Lower lobe of right lung (tissue), 2 donors: ENCODE measurements at regions not wholly inside any gene's neighbourhood (a gene's known extent, or its start where the extent isn't known, plus 50 kb on each side); places are given as distances from the start of the nearest gene placed in this dataset.
A peak's percentile ranks its signal among the peaks of the same experiment; 100 is the strongest.

Experiments used
- ATAC-seq, 2 donors: fragments of 200-7000 bp; cut with Tn5 transposase; one replicate each; pipeline ENCODE4 v1.9.1; 2020 to 2022; ENCODE audit warnings: mild to moderate bottlenecking in 2 of 2, moderate library complexity in 2 of 2
- DNase-seq: peaks from one replicate; pipeline ENCODE4 v3.0.0-alpha.2; 2020
- H3K27ac ChIP-seq: fragments of 200-600 bp; one replicate; pipeline ENCODE4 v1.8.0; 2022
- H3K27me3 ChIP-seq: fragments of 200-600 bp; one replicate; pipeline ENCODE4 v1.8.0; 2022; ENCODE audit warnings: low read depth
- H3K36me3 ChIP-seq: fragments of 200-600 bp; one replicate; pipeline ENCODE4 v1.8.0; 2022; ENCODE audit warnings: mild to moderate bottlenecking
- H3K4me1 ChIP-seq: fragments of 200-600 bp; one replicate; pipeline ENCODE4 v1.8.0; 2022
- H3K4me3 ChIP-seq: fragments of 200-600 bp; one replicate; pipeline ENCODE4 v1.8.0; 2022; ENCODE audit warnings: mild to moderate bottlenecking
- H3K9me3 ChIP-seq: fragments of 200-600 bp; one replicate; pipeline ENCODE4 v1.8.0; 2022
- CTCF ChIP-seq: fragments of 200-600 bp; IDR thresholded peaks from one replicate; pipeline ENCODE4 v1.8.0; 2022; ENCODE audit warnings: antibody characterized with exemption, mild to moderate bottlenecking
- intact Hi-C: fragments of 100-400 bp; cut with DNase I; formaldehyde crosslinking; loops from one replicate; pipeline ENCODE4 v1.11.0; 2022
- donor health status: DM: no; HTN: yes; CAD: no; lungs with severe emphysema.

- H3K36me3 ChIP-seq: no peaks in the 10 kb centered on the region
- TF ChIP-seq CTCF: no peak
- intact Hi-C loops: no loop called here
- H3K4me1 ChIP-seq: no peaks in the 10 kb centered on the region
- no peak overlapping the region for H3K4me3 ChIP-seq
- H3K27me3 ChIP-seq: no peaks in the 10 kb centered on the region
- no peak overlapping the region for H3K27ac ChIP-seq
- no peaks in the 10 kb centered on the region for H3K9me3 ChIP-seq
- ATAC-seq (no peak), DNase-seq (no peak)
These were observed 144.0 kb upstream of the NPY start for GRCh38 chr7:24140001-24140400.

- Histone ChIP-seq H3K27me3 (no peaks in the 10 kb centered on the region), H3K4me1 (no peaks in the 10 kb centered on the region), H3K36me3 (no peaks in the 10 kb centered on the region), H3K4me3 (no peak overlapping the region), H3K9me3 (no peaks in the 10 kb centered on the region), H3K27ac (no peak overlapping the region)
- DNase-seq (no peak), ATAC-seq (no peak)
- intact Hi-C loops: no loop called here
- no peak for TF ChIP-seq CTCF
These were observed 142.0 kb upstream of the NPY start for GRCh38 chr7:24141874-24142509.

- DNase-seq (no peak), ATAC-seq (no peak)
- Histone ChIP-seq H3K27me3 (no peaks in the 10 kb centered on the region), H3K36me3 (no peaks in the 10 kb centered on the region), H3K27ac (no peak overlapping the region), H3K9me3 (no peaks in the 10 kb centered on the region), H3K4me3 (no peak overlapping the region), H3K4me1 (no peaks in the 10 kb centered on the region)
- TF ChIP-seq CTCF: no peak
- intact Hi-C loops: no loop called here
These were observed 140.4 kb upstream of the NPY start for GRCh38 chr7:24143547-24143946.

- no peak for TF ChIP-seq CTCF
- Histone ChIP-seq H3K27me3 (no peaks in the 10 kb centered on the region), H3K9me3 (peaks cover 13% of the 10 kb centered on the region), H3K4me3 (no peak overlapping the region), H3K27ac (no peak overlapping the region), H3K4me1 (no peaks in the 10 kb centered on the region), H3K36me3 (no peaks in the 10 kb centered on the region)
- DNase-seq (no peak), ATAC-seq (no peak)
- intact Hi-C loops: no loop called here
These were observed 132.0 kb upstream of the NPY start for GRCh38 chr7:24151944-24152343.

GRCh38 chr7:24152356-24152755 is 131.6 kb upstream of the NPY start:
- ATAC-seq: peak; percentile 36 to 61
- no peak overlapping the region for H3K4me3 ChIP-seq
- TF ChIP-seq CTCF: no peak
- no peaks in the 10 kb centered on the region for H3K36me3 ChIP-seq
- H3K9me3 ChIP-seq: peaks cover 13% of the 10 kb centered on the region
- H3K27me3 ChIP-seq: no peaks in the 10 kb centered on the region
- no peak overlapping the region for H3K27ac ChIP-seq
- intact Hi-C loops: no loop called here
- H3K4me1 ChIP-seq: no peaks in the 10 kb centered on the region
- no peak for DNase-seq
